Panc1 (cell line): ENCODE measurements at regions not wholly inside any gene's neighbourhood (a gene's known extent, or its start where the extent isn't known, plus 50 kb on each side); places are given as distances from the start of the nearest gene placed in this dataset.

ENCODE experiments used
- POLR2AphosphoS5 ChIP-seq: IDR thresholded peaks from 2 replicates; pipeline ENCODE4 v1.6.1; 2012; ENCODE audit warnings: mild to moderate bottlenecking, low read depth, low read length, moderate library complexity
- TF ChIP-seq, protein P1 (sequence below): fragments of 450-650 bp; IDR thresholded peaks from 2 replicates; pipeline ENCODE4 v1.5.1; 2017; ENCODE audit warnings: mild to moderate bottlenecking
- TF ChIP-seq, protein P2 (sequence below), 2 experiments: IDR thresholded peaks; 2 replicates each; pipeline ENCODE4 v1.6.1; 2011 to 2012; ENCODE audit warnings: low read depth in 2 of 2, control low read depth in 1 of 2, low read length in 1 of 2, mild to moderate bottlenecking in 1 of 2, moderate library complexity in 1 of 2; ENCODE audit not compliant: insufficient read depth in 1 of 2

GRCh38 chr3:152696962-152697361 lies 138.0 kb upstream of the P2RY1 start:
- TF ChIP-seq, protein P1, sequence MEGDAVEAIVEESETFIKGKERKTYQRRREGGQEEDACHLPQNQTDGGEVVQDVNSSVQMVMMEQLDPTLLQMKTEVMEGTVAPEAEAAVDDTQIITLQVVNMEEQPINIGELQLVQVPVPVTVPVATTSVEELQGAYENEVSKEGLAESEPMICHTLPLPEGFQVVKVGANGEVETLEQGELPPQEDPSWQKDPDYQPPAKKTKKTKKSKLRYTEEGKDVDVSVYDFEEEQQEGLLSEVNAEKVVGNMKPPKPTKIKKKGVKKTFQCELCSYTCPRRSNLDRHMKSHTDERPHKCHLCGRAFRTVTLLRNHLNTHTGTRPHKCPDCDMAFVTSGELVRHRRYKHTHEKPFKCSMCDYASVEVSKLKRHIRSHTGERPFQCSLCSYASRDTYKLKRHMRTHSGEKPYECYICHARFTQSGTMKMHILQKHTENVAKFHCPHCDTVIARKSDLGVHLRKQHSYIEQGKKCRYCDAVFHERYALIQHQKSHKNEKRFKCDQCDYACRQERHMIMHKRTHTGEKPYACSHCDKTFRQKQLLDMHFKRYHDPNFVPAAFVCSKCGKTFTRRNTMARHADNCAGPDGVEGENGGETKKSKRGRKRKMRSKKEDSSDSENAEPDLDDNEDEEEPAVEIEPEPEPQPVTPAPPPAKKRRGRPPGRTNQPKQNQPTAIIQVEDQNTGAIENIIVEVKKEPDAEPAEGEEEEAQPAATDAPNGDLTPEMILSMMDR = no peak
- TF ChIP-seq, protein P2, sequence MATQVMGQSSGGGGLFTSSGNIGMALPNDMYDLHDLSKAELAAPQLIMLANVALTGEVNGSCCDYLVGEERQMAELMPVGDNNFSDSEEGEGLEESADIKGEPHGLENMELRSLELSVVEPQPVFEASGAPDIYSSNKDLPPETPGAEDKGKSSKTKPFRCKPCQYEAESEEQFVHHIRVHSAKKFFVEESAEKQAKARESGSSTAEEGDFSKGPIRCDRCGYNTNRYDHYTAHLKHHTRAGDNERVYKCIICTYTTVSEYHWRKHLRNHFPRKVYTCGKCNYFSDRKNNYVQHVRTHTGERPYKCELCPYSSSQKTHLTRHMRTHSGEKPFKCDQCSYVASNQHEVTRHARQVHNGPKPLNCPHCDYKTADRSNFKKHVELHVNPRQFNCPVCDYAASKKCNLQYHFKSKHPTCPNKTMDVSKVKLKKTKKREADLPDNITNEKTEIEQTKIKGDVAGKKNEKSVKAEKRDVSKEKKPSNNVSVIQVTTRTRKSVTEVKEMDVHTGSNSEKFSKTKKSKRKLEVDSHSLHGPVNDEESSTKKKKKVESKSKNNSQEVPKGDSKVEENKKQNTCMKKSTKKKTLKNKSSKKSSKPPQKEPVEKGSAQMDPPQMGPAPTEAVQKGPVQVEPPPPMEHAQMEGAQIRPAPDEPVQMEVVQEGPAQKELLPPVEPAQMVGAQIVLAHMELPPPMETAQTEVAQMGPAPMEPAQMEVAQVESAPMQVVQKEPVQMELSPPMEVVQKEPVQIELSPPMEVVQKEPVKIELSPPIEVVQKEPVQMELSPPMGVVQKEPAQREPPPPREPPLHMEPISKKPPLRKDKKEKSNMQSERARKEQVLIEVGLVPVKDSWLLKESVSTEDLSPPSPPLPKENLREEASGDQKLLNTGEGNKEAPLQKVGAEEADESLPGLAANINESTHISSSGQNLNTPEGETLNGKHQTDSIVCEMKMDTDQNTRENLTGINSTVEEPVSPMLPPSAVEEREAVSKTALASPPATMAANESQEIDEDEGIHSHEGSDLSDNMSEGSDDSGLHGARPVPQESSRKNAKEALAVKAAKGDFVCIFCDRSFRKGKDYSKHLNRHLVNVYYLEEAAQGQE (IDR thresholded peaks at IDR 0.05; ENCODE audit: insufficient read depth in 1 of 2, low read depth in 2 of 2, low read length in 1 of 2) = no peak
- no peak for TF ChIP-seq POLR2AphosphoS5
